IPS-NIHi7 (cell line): ENCODE measurements at regions not wholly inside any gene's neighbourhood (a gene's known extent, or its start where the extent isn't known, plus 50 kb on each side); places are given as distances from the start of the nearest gene placed in this dataset.
A peak's percentile ranks its signal among the peaks of the same experiment; 100 is the strongest.

Source experiments
- DNase-seq: peaks from one replicate; pipeline ENCODE4 v3.0.0; 2012; ENCODE audit warnings: mixed read lengths; ENCODE audit errors: extremely low spot score

DNA sequence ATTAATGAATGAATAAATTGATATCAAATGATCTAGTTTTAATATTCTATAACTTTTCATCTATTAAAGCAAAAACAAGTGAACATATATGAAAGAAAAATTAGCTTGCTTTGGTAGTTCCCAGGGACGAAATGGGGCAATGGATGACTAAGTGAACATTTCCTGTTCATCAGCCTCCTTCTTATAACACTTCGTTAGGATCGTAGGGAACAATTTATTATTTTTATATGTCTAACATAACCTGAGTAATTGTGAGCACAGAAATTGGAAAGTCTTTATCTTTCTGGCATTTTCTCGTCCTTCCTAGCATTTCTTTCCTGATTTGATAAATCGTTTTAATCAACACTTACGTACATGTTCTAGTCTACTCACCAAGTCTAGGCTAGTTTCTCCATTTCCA is 59.1 kb upstream of the PPP1R3C start:
- no peak for DNase-seq

DNA sequence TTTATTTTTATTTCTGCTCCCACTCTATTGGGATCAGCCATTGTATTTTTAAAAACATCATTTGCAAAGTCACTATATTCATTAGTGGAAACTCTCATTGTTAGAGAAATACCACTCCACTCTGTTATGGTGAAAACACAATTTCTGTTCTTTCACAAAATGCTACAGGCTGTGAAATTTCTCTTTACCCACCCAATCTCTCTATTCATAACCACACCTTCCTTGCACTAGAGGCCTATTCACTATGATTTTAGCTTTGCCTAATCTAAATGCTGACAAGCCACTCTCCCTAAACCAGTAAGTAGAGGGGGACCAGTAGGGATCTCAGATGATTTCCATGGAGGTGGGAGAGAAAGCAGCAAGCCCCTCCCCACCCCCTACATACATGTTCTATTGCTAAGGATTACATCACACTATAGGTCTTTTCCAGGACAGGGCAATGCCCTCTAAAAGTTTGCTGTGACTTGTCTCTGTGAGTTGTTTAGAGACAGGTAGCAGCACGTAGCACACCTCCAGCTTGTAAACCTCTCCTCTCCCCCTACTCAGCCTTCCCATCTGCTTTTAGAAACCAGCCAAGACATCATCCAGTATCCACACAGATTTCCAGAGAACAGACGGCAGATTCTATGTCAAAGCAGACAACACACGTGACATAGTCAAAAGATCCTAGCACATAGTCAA is 58.3 kb upstream of the PPP1R3C start:
- DNase-seq = no peak

DNA sequence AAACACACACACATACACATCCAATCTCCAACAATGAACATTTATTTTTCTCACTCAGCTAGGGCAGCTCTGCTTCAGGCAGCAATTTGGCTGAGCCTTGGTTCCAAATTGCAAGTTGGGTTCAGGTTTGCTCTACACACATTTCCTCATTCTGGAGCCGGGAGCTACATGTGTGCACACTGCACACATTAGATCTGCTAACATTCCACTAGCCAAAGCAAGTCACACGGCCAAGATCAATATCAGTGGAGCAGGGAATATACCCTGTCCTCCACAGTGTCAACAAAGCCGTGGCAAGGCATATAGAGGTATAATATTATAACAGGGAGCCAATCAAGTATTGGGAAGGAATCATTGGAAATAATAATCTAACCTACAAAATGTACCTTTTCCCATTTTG is 57.5 kb upstream of the PPP1R3C start:
- DNase-seq = no peak

DNA sequence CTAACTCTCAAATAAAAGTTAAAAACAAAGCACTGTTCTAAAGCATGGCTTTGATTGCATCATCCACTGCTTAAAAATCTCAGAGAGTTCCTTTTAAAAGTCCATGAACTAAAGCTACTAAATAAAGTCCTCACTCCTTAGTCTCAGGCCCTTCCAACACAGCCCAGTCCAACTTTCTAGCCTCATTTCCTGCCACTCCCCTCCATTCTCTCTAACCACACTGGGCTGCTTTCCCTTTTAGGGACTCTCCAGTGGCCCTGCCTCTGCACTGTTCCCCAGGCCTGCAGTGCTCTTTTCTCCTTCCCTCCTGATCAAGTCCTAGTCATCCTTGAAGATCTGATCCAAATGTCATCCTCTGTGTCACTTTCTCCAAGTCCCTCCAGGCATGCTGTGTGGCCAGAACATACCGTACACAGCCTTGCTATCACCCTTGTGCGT is 56.9 kb upstream of the PPP1R3C start:
- no peak for DNase-seq

DNA sequence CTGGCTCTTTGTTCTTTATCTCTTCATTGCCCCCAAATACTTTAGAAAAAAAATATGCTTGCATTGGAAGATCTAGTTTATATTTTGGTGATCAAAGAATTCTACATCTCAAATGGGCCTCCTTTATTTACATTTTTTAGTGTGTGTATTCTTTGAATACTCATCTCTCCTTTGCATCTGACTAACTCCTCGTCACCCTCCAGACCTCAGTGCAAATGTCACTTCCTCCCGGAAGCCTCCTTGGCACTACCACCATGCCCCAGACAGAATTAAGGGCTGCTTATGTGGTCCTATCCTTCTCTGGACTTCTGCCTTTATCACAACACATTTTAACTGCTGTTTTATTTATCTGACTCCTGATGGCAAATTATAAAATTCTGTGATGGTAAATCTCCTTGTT is 52.0 kb upstream of the PPP1R3C start:
- DNase-seq = no peak

DNA sequence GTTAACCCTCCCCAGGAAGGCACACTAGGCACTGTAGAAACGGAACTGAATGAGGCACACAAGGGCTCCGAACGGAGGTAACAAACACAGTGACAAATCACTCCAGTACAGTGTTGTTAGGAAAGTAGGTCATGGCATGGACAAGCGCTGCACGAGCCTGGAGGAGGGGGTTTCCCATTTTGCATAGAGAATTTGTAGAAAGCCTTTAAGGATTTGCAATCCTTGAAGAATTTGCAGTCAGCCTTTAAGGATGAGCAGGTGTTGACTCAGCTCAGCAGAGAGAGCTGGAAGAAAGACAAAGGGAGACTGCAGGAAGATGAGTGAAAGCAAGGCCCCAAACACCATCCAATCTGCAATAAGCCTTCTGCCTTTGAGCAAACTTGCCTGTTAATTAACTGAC is 51.1 kb upstream of the PPP1R3C start:
- peak; percentile 28 for DNase-seq

DNA sequence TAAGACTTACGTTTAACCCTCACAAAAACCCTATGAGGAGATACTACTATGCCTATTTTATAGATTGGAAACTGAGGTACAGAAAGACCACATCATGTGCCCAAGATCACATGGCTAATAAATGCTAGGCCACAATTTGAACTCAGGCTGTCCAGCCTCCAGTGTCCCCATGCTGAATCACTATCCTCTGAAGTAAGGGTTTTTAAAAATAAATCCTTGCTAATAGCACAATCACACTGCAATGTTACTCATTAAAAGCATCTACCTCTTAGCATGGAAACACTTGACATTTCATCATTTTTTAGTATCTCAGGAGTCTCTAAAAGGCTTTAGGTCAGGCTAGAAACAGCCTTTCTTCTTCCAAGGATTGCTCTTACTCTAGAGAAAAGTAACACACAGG is 50.0 kb upstream of the PPP1R3C start:
- no peak for DNase-seq
